Natural killer cell treated with Interleukin-12 subunit alpha and Interleukin-12 subunit beta and Interleukin-15 and Interleukin-18, amount 100 ng/mL, for 72 hours (primary cell): ENCODE measurements at regions not wholly inside any gene's neighbourhood (a gene's known extent, or its start where the extent isn't known, plus 50 kb on each side); places are given as distances from the start of the nearest gene placed in this dataset.
A peak's percentile ranks its signal among the peaks of the same experiment; 100 is the strongest.

Source experiments
- ATAC-seq, 2 donors: fragments of 150-1000 bp; cut with Tn5 transposase in 1 of 2; sonication (Bioruptor Pico), chemical (Tn5 transposase) in 1 of 2; 2 replicates each; pipeline ENCODE4 v1.10.0; 2021
- DNase-seq: peaks from one replicate; pipeline ENCODE4 v3.0.0; 2022; ENCODE audit warnings: low spot score
- H3K27ac Mint-ChIP-seq, 2 donors: 1 replicate in 1 of 2; 2 replicates in 1 of 2; pipeline ENCODE4 v1.8.0; 2022; ENCODE audit warnings: mixed read lengths in 2 of 2, mild to moderate bottlenecking in 1 of 2, moderate library complexity in 1 of 2
- H3K27me3 Mint-ChIP-seq, 2 donors: 1 replicate in 1 of 2; 2 replicates in 1 of 2; pipeline ENCODE4 v1.8.0; 2022; ENCODE audit warnings: mixed read lengths in 2 of 2
- H3K36me3 Mint-ChIP-seq: one replicate; pipeline ENCODE4 v1.8.0; 2022; ENCODE audit warnings: mixed read lengths
- H3K4me1 Mint-ChIP-seq, 2 donors: 1 replicate in 1 of 2; 2 replicates in 1 of 2; pipeline ENCODE4 v1.8.0; 2022; ENCODE audit warnings: low read depth in 2 of 2, mixed read lengths in 2 of 2, mild to moderate bottlenecking in 1 of 2
- H3K4me3 Mint-ChIP-seq: one replicate; pipeline ENCODE4 v1.8.0; 2022; ENCODE audit warnings: mixed read lengths
- H3K9me3 Mint-ChIP-seq: 2 replicates; pipeline ENCODE4 v1.8.0; 2022; ENCODE audit warnings: mixed read lengths

GRCh38 chr15:99440551-99441443, 125.0 kb upstream of the MEF2A start:
- Mint-ChIP-seq H3K36me3 (no peaks in the 10 kb centered on the region), H3K27me3 (peaks cover 5 to 11% of the 10 kb centered on the region in 2 donors), H3K27ac (no peak overlapping the region), H3K4me1 (peaks cover 0 to 4% of the 10 kb centered on the region in 2 donors), H3K9me3 (no peaks in the 10 kb centered on the region), H3K4me3 (no peak overlapping the region)
- no peak for ATAC-seq
- no peak for DNase-seq

DNA sequence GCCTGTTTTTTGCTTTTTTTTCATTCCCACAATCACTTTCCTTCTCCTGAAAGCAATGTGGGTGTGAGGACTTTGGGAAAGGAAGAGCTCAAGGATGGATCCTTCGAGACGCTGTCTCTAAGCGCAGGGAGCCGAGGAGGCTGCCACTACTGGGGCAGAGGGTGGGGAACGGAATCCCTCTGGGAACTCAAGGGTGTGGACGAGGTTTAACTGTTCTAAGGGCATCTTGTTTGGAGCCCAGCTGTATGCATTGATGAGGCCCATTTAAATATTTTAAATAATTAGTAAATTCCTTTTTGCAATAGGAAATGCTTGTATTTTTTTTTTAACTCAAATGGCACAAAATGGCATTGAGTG, 124.4 kb upstream of the MEF2A start:
- no peaks in the 10 kb centered on the region for H3K36me3 Mint-ChIP-seq
- H3K27ac Mint-ChIP-seq, result no peak overlapping the region
- no peaks in the 10 kb centered on the region for H3K9me3 Mint-ChIP-seq
- H3K27me3 Mint-ChIP-seq, result peaks cover 5 to 12% of the 10 kb centered on the region in 2 donors
- no peak for ATAC-seq
- no peak for DNase-seq
- H3K4me1 Mint-ChIP-seq, result peaks cover 0 to 4% of the 10 kb centered on the region in 2 donors
- no peak overlapping the region for H3K4me3 Mint-ChIP-seq

DNA sequence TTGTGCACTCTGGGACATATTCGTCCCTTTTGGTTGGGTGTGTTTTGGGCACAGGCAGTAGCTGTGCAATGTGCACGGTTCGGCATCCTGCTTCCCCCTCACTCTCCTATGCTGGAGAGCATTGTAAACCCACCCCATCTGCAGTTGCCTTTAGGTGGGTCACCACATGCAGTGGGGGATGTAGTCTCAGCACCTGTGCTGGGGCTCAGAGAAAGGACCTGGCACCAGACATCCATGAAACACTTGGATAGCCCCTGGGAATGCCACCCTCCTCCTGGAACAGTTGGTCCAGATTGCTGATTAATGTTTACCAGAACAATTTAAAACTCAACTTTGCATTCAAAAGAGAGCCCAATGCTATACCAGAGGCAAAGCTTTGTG, 123.9 kb upstream of the MEF2A start:
- no peak overlapping the region for H3K4me3 Mint-ChIP-seq

GRCh38 chr15:99442252-99442897, 123.4 kb upstream of the MEF2A start:
- Mint-ChIP-seq H3K9me3 (no peaks in the 10 kb centered on the region), H3K4me3 (no peak overlapping the region), H3K27me3 (peaks cover 5 to 12% of the 10 kb centered on the region in 2 donors), H3K36me3 (no peaks in the 10 kb centered on the region), H3K27ac (no peak overlapping the region), H3K4me1 (peaks cover 0 to 4% of the 10 kb centered on the region in 2 donors)
- ATAC-seq (no peak), DNase-seq (no peak)

More for the DNA sequence above, 123.9 kb upstream of the MEF2A start:
- no peaks in the 10 kb centered on the region for H3K36me3 Mint-ChIP-seq
- ATAC-seq, result no peak
- DNase-seq, result no peak
- peaks cover 5 to 12% of the 10 kb centered on the region in 2 donors for H3K27me3 Mint-ChIP-seq
- peaks cover 0 to 4% of the 10 kb centered on the region in 2 donors for H3K4me1 Mint-ChIP-seq
- H3K9me3 Mint-ChIP-seq, result no peaks in the 10 kb centered on the region
- H3K27ac Mint-ChIP-seq, result no peak overlapping the region

- ATAC-seq (peak in 1 of 2 donors; percentile 10), DNase-seq (no peak)
- Mint-ChIP-seq H3K36me3 (no peaks in the 10 kb centered on the region), H3K4me1 (peaks cover 0 to 4% of the 10 kb centered on the region in 2 donors), H3K27ac (no peak overlapping the region), H3K4me3 (no peak overlapping the region), H3K27me3 (peaks cover 10 to 18% of the 10 kb centered on the region in 2 donors), H3K9me3 (no peaks in the 10 kb centered on the region)
Measured at GRCh38 chr15:99443056-99443756, 122.6 kb upstream of the MEF2A start.

- DNase-seq (no peak), ATAC-seq (no peak)
- H3K36me3 Mint-ChIP-seq, result no peaks in the 10 kb centered on the region
- peaks cover 0 to 4% of the 10 kb centered on the region in 2 donors for H3K4me1 Mint-ChIP-seq
- H3K4me3 Mint-ChIP-seq, result no peak overlapping the region
- no peaks in the 10 kb centered on the region for H3K9me3 Mint-ChIP-seq
- H3K27me3 Mint-ChIP-seq, result peaks cover 13 to 20% of the 10 kb centered on the region in 2 donors
- H3K27ac Mint-ChIP-seq, result peak overlapping the region in 1 of 2 donors; percentile 58
Measured at GRCh38 chr15:99443768-99444446, 121.9 kb upstream of the MEF2A start.

DNA sequence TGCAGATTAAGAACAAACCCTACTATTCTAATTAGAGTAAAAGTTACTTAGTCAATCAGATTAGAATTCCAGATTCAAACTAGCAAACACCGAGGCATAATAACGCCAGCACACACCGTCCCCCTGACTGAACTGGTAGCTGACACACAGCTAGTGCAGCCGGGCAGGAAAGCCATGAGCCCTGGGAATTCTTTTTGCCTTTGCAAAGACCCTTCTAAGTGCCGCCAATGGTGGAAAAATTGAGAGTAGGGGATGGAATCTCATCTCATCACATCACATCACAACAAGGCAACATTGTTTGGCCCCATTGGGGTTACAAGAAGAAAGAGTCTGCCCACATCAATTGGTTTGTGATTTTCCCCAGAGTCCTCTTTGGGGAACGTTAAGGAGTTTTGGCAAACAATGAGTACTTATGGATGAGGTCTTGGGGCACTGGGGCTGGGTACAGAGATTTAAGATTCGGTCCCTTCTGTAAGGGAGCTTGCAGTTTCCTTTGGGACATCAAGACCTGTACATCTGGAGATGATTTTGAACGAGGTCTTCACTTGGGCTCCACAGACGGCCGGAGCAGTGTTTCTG, 120.4 kb upstream of the MEF2A start:
- Mint-ChIP-seq H3K27me3 (peaks cover 26% of the 10 kb centered on the region in 2 donors), H3K4me3 (no peak overlapping the region), H3K4me1 (peaks cover 3 to 6% of the 10 kb centered on the region in 2 donors), H3K27ac (no peak overlapping the region), H3K36me3 (no peaks in the 10 kb centered on the region), H3K9me3 (no peaks in the 10 kb centered on the region)
- ATAC-seq (no peak), DNase-seq (no peak)

DNA sequence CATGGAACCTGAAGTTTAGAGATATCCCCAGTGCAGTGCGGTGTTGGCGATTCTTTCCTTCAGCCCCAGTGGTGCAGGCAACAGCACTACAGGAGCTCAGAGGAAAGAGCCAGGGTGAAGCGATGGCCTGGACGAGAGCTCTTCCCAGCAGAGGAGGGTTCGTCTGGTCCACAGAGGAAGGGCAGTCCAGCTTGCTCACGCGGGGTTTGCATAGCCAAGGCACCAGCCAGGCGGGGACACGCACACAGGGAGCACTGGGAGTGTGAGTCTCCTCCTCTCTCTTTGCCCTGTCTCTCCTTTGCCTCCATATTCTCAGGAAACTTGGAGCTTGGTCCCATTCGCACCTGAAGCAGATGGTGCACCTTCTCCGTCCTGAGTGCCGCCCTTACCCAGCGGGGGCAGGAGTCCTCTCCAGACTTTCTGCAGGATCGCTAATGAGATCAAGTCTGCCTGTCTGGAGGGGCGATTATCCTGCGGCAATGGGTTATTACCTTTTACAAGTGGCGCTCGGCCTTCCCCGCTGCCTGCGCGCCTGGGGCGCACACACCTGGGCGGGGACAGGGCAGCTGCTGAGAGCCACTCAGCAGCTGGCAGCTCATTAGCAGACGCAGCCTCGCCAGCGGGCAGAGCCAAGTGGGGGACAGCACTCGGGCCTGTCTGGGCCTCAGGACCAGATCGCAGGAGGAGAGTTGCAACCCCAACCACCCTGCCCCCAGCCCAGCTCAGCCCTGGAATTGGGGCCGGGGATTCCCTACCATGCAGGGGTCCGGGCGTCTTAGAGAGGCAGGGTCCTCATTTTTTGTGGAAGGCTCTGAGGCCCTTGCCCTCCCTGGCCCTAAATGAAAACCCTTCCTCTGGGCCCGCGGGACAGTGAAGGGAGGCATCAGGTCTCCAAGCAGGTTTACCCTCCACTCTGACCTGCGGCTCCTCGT, 119.0 kb upstream of the MEF2A start:
- Mint-ChIP-seq H3K9me3 (no peaks in the 10 kb centered on the region), H3K27ac (no peak overlapping the region), H3K27me3 (peaks cover 24 to 35% of the 10 kb centered on the region in 2 donors), H3K4me1 (peaks cover 17% of the 10 kb centered on the region in 2 donors), H3K36me3 (no peaks in the 10 kb centered on the region), H3K4me3 (no peak overlapping the region)
- ATAC-seq (no peak), DNase-seq (no peak)

- H3K36me3 Mint-ChIP-seq, result no peaks in the 10 kb centered on the region
- no peaks in the 10 kb centered on the region for H3K9me3 Mint-ChIP-seq
- peaks cover 22% of the 10 kb centered on the region in 2 donors for H3K4me1 Mint-ChIP-seq
- DNase-seq (no peak), ATAC-seq (peak in 1 of 2 donors; percentile 40)
- H3K27me3 Mint-ChIP-seq, result peaks cover 24 to 35% of the 10 kb centered on the region in 2 donors
- H3K4me3 Mint-ChIP-seq, result no peak overlapping the region
- no peak overlapping the region for H3K27ac Mint-ChIP-seq
Measured at GRCh38 chr15:99447497-99448371, 118.0 kb upstream of the MEF2A start.

DNA sequence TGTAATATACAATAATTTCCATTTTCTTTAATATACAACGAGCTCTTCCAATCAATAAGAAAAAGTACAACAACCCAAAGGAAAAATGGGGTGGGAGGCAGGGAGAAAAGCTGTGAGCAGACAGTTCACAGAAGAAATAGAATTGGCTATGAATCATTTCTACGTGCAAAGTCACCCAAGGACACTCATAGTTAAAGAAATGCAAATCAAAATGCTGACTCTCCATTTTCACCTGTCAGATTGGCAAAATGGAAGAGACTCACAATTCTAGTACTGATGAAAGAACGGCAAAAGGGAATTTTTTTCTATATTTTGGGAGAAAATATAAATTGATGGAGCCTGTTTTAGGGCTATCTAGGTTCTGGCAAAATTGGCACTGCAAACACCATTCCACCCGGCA, 116.3 kb upstream of the MEF2A start:
- Mint-ChIP-seq H3K27ac (peak overlapping the region in 1 of 2 donors; percentile 26), H3K9me3 (no peaks in the 10 kb centered on the region), H3K4me1 (peaks cover 22% of the 10 kb centered on the region in 2 donors), H3K27me3 (peaks cover 24 to 30% of the 10 kb centered on the region in 2 donors), H3K36me3 (no peaks in the 10 kb centered on the region), H3K4me3 (no peak overlapping the region)
- ATAC-seq, result no peak
- no peak for DNase-seq

- peaks cover 24 to 26% of the 10 kb centered on the region in 2 donors for H3K27me3 Mint-ChIP-seq
- no peaks in the 10 kb centered on the region for H3K36me3 Mint-ChIP-seq
- peak overlapping the region; percentile 56 for H3K4me3 Mint-ChIP-seq
- no peaks in the 10 kb centered on the region for H3K9me3 Mint-ChIP-seq
- no peak overlapping the region for H3K27ac Mint-ChIP-seq
- H3K4me1 Mint-ChIP-seq, result peaks cover 22% of the 10 kb centered on the region in 2 donors
- ATAC-seq (peak; percentile 36 to 43), DNase-seq (peak; percentile 54)
Measured at GRCh38 chr15:99450896-99451358, 114.9 kb upstream of the MEF2A start.
